Mesendoderm (in vitro differentiated cells): ENCODE measurements at regions not wholly inside any gene's neighbourhood (a gene's known extent, or its start where the extent isn't known, plus 50 kb on each side); places are given as distances from the start of the nearest gene placed in this dataset.

ENCODE experiments used
- DNase-seq: peaks from one replicate; pipeline ENCODE4 v3.0.0; 2013
- H2AK5ac ChIP-seq: 2 replicates; pipeline ENCODE4 v1.6.1; 2013; ENCODE audit warnings: low read length, inconsistent platforms
- H2BK120ac ChIP-seq: 2 replicates; pipeline ENCODE4 v1.6.1; 2013; ENCODE audit warnings: low read depth, mild to moderate bottlenecking, low read length, moderate library complexity, mixed read lengths
- H2BK15ac ChIP-seq: replicated peaks from 2 replicates; pipeline ENCODE4 v1.6.1; 2013; ENCODE audit warnings: low read depth, mild to moderate bottlenecking, moderate library complexity
- H2BK5ac ChIP-seq: 2 replicates; pipeline ENCODE4 v1.6.1; 2013; ENCODE audit warnings: low read length, inconsistent platforms
- H3K18ac ChIP-seq: 2 replicates; pipeline ENCODE4 v1.6.1; 2013; ENCODE audit warnings: mild to moderate bottlenecking, low read length, mixed read lengths
- H3K23ac ChIP-seq: one replicate; pipeline ENCODE4 v1.6.1; 2013; ENCODE audit warnings: low read length
- H3K27ac ChIP-seq: 2 replicates; pipeline ENCODE4 v1.5.1; 2013; ENCODE audit warnings: low read depth, mild to moderate bottlenecking, inconsistent platforms, low read length, moderate library complexity
- H3K27me3 ChIP-seq: 2 replicates; pipeline ENCODE4 v1.6.1; 2013; ENCODE audit warnings: low read length, control low read depth, mild to moderate bottlenecking, inconsistent platforms; ENCODE audit not compliant: insufficient read depth, poor library complexity
- H3K36me3 ChIP-seq: 2 replicates; pipeline ENCODE4 v1.6.1; 2013; ENCODE audit warnings: low read length, inconsistent platforms; ENCODE audit not compliant: control insufficient read depth, insufficient read depth
- H3K4ac ChIP-seq: one replicate; pipeline ENCODE4 v1.6.1; 2013; ENCODE audit warnings: low read depth, mild to moderate bottlenecking, low read length, moderate library complexity
- H3K4me1 ChIP-seq: 2 replicates; pipeline ENCODE4 v1.6.1; 2013; ENCODE audit warnings: low read depth, low read length, inconsistent platforms; ENCODE audit not compliant: control insufficient read depth
- H3K4me2 ChIP-seq: 2 replicates; pipeline ENCODE4 v1.6.1; 2013; ENCODE audit warnings: low read length
- H3K4me3 ChIP-seq: 2 replicates; pipeline ENCODE4 v1.5.1; 2013; ENCODE audit warnings: mild to moderate bottlenecking, low read length
- H3K56ac ChIP-seq: one replicate; pipeline ENCODE4 v1.6.1; 2013; ENCODE audit warnings: low read length
- H3K79me1 ChIP-seq: 2 replicates; pipeline ENCODE4 v1.6.1; 2013; ENCODE audit warnings: low read length, inconsistent platforms
- H3K79me2 ChIP-seq: 2 replicates; pipeline ENCODE4 v1.6.1; 2013; ENCODE audit warnings: mild to moderate bottlenecking, low read length; ENCODE audit not compliant: control insufficient read depth, insufficient read depth
- H3K9ac ChIP-seq: 2 replicates; pipeline ENCODE4 v1.6.1; 2013; ENCODE audit warnings: low read length, inconsistent platforms
- H4K5ac ChIP-seq: one replicate; pipeline ENCODE4 v1.6.1; 2013; ENCODE audit warnings: low read length
- H4K8ac ChIP-seq: one replicate; pipeline ENCODE4 v1.6.1; 2013; ENCODE audit warnings: low read depth, mild to moderate bottlenecking, control low read depth, low read length, moderate library complexity
- WGBS: extraction: QIAGEN DNeasy Blood & Tissue Kit; methylation state at CpG from one replicate; pipeline ENCODE4 v1.1.7; 2013; ENCODE audit warnings: low lambda C conversion rate, missing lambda C conversion rate; ENCODE audit not compliant: insufficient coverage; ENCODE audit errors: extremely low coverage; 5-methylcytosine and 5-hydroxymethylcytosine counted together

DNA sequence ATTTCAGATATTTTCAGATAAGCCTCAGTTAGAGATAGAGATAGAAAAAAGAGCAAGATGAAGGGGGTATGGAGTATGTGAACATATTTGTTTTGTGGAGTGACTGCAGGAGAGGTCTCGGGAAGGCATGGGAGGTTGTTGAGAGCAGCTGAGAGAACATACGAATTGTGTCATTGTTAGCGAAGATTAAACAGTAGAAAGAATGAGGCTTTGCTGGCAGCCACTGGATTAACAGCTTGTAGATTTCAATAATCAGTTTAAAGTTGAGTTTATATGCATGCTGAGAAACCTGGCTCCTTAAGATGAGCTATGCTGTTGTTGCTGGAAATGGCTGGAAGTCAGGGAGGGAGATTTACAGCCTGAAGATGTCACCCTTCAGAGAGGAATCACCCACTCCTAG lies 100.9 kb upstream of the SORCS3 start:
- H2BK120ac ChIP-seq = no peak overlapping the region
- H2BK15ac ChIP-seq = no peak overlapping the region
- H2AK5ac ChIP-seq = no peak overlapping the region
- no peak overlapping the region for H3K4ac ChIP-seq
- no peak overlapping the region for H3K9ac ChIP-seq
- no peak overlapping the region for H4K8ac ChIP-seq
- no peak overlapping the region for H4K5ac ChIP-seq
- no peaks in the 10 kb centered on the region for H3K79me1 ChIP-seq
- no peak overlapping the region for H3K4me2 ChIP-seq
- no CpG with 5 or more reads among the region's 3 CpGs for WGBS
- H3K4me3 ChIP-seq = no peak overlapping the region
- no peak overlapping the region for H3K56ac ChIP-seq
- no peak overlapping the region for H3K23ac ChIP-seq
- DNase-seq = no peak
- H3K27ac ChIP-seq = no peak overlapping the region
- no peaks in the 10 kb centered on the region for H3K4me1 ChIP-seq
- H3K18ac ChIP-seq = no peak overlapping the region
- H3K79me2 ChIP-seq = no peaks in the 10 kb centered on the region
- H3K36me3 ChIP-seq = no peaks in the 10 kb centered on the region
- no peak overlapping the region for H2BK5ac ChIP-seq
- no peaks in the 10 kb centered on the region for H3K27me3 ChIP-seq

- Histone ChIP-seq H3K27me3 (no peaks in the 10 kb centered on the region), H2BK120ac (no peak overlapping the region), H2BK5ac (no peak overlapping the region), H3K56ac (no peak overlapping the region), H3K27ac (no peak overlapping the region), H3K18ac (no peak overlapping the region), H2AK5ac (no peak overlapping the region), H3K79me1 (no peaks in the 10 kb centered on the region), H3K4me3 (no peak overlapping the region), H3K4me2 (no peak overlapping the region), H4K5ac (no peak overlapping the region), H3K36me3 (no peaks in the 10 kb centered on the region), H4K8ac (no peak overlapping the region), H3K9ac (no peak overlapping the region), H3K23ac (no peak overlapping the region), H3K4me1 (no peaks in the 10 kb centered on the region), H3K4ac (no peak overlapping the region), H2BK15ac (no peak overlapping the region), H3K79me2 (no peaks in the 10 kb centered on the region)
- peak; percentile 19 for DNase-seq
- WGBS = no CpG with 5 or more reads among the region's 4 CpGs
Measured at GRCh38 chr10:104541820-104542219, 99.3 kb upstream of the SORCS3 start.

- Histone ChIP-seq H3K18ac (no peak overlapping the region), H4K8ac (no peak overlapping the region), H2AK5ac (no peak overlapping the region), H3K79me1 (no peaks in the 10 kb centered on the region), H3K9ac (no peak overlapping the region), H3K4me3 (no peak overlapping the region), H2BK5ac (no peak overlapping the region), H4K5ac (no peak overlapping the region), H3K23ac (no peak overlapping the region), H3K56ac (no peak overlapping the region), H3K79me2 (no peaks in the 10 kb centered on the region), H3K27ac (no peak overlapping the region), H3K4ac (no peak overlapping the region), H3K4me2 (no peak overlapping the region), H2BK120ac (no peak overlapping the region), H2BK15ac (no peak overlapping the region), H3K27me3 (no peaks in the 10 kb centered on the region), H3K4me1 (no peaks in the 10 kb centered on the region), H3K36me3 (no peaks in the 10 kb centered on the region)
- WGBS = no CpG with 5 or more reads among the region's 4 CpGs
- no peak for DNase-seq
Measured at GRCh38 chr10:104546336-104546735, 94.8 kb upstream of the SORCS3 start.

DNA sequence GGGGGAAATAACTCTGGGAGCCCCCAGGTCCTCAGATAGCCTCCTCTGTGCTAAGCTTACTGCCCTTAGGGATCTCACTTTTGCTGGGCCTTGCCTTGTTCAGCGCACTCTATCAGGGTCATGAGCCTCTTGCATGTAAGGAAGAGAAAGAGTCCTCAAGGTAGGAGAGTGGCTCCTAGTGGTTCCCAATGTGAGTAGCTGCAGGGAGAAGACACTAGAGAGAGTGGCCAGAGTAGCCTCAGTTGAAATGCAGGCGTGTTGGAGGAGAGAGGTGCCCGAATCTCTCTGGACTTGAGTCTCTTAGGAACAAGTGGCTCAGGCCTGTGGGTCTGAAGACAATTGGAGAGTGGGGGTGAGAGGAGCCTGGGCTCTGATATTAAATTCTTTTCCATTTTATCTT lies 94.3 kb upstream of the SORCS3 start:
- Histone ChIP-seq H3K27me3 (no peaks in the 10 kb centered on the region), H3K27ac (no peak overlapping the region), H3K36me3 (no peaks in the 10 kb centered on the region), H3K4me2 (no peak overlapping the region), H3K56ac (no peak overlapping the region), H3K23ac (no peak overlapping the region), H3K9ac (no peak overlapping the region), H4K8ac (no peak overlapping the region), H4K5ac (no peak overlapping the region), H3K18ac (no peak overlapping the region), H2BK15ac (no peak overlapping the region), H3K4me3 (no peak overlapping the region), H3K79me2 (no peaks in the 10 kb centered on the region), H3K79me1 (no peaks in the 10 kb centered on the region), H2AK5ac (no peak overlapping the region), H2BK120ac (no peak overlapping the region), H2BK5ac (no peak overlapping the region), H3K4ac (no peak overlapping the region), H3K4me1 (no peaks in the 10 kb centered on the region)
- WGBS = no CpG with 5 or more reads among the region's 3 CpGs
- peak; percentile 66 for DNase-seq

- no peak overlapping the region for H3K4me3 ChIP-seq
Measured at GRCh38 chr10:104548090-104548489, 93.0 kb upstream of the SORCS3 start.

DNA sequence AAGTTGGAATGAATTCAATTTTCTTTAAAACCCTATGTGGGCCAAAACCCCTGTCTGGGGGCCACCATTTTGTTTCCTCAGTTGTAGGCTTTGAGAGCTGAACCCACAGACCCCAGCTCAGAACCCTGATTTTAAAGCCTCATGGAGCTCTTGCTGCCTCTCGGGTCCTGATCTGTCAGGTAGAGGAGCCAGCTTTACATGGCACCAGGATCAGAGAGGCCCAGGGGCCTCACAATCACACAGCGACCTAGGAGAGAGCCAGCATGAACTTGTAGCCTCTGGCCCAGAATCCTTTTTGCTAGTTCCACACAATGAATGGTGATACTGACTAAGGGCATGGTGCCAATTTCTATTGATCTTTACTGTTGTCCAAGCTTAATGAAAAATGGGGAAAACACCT lies 84.3 kb upstream of the SORCS3 start:
- H2BK120ac ChIP-seq = no peak overlapping the region
- H3K4ac ChIP-seq = no peak overlapping the region
- H3K36me3 ChIP-seq = no peaks in the 10 kb centered on the region
- H3K4me3 ChIP-seq = no peak overlapping the region
- no peak overlapping the region for H3K23ac ChIP-seq
- no peaks in the 10 kb centered on the region for H3K4me1 ChIP-seq
- H4K5ac ChIP-seq = no peak overlapping the region
- H3K18ac ChIP-seq = no peak overlapping the region
- no peak overlapping the region for H2AK5ac ChIP-seq
- H3K4me2 ChIP-seq = no peak overlapping the region
- DNase-seq = no peak
- H4K8ac ChIP-seq = no peak overlapping the region
- no peak overlapping the region for H3K56ac ChIP-seq
- H3K27ac ChIP-seq = no peak overlapping the region
- no peak overlapping the region for H3K9ac ChIP-seq
- no peak overlapping the region for H2BK5ac ChIP-seq
- H2BK15ac ChIP-seq = no peak overlapping the region
- H3K79me2 ChIP-seq = no peaks in the 10 kb centered on the region
- H3K79me1 ChIP-seq = no peaks in the 10 kb centered on the region
- WGBS = no CpG with 5 or more reads among the region's 2 CpGs
- H3K27me3 ChIP-seq = no peaks in the 10 kb centered on the region

More at GRCh38 chr10:104548090-104548489, 93.0 kb upstream of the SORCS3 start:
- no peak overlapping the region for H4K5ac ChIP-seq
- no peaks in the 10 kb centered on the region for H3K27me3 ChIP-seq
- H4K8ac ChIP-seq = no peak overlapping the region
- no peak overlapping the region for H2AK5ac ChIP-seq
- H3K79me1 ChIP-seq = no peaks in the 10 kb centered on the region
- no peak overlapping the region for H2BK15ac ChIP-seq
- H3K56ac ChIP-seq = no peak overlapping the region
- H2BK5ac ChIP-seq = no peak overlapping the region
- no peak overlapping the region for H2BK120ac ChIP-seq
- no peak overlapping the region for H3K9ac ChIP-seq
- H3K4me2 ChIP-seq = no peak overlapping the region
- no CpG with 5 or more reads among the region's 2 CpGs for WGBS
- no peak overlapping the region for H3K27ac ChIP-seq
- H3K18ac ChIP-seq = no peak overlapping the region
- peak; percentile 56 for DNase-seq
- H3K4me1 ChIP-seq = no peaks in the 10 kb centered on the region
- no peak overlapping the region for H3K4ac ChIP-seq
- no peak overlapping the region for H3K23ac ChIP-seq
- no peaks in the 10 kb centered on the region for H3K36me3 ChIP-seq
- H3K79me2 ChIP-seq = no peaks in the 10 kb centered on the region
